HG02852 (cell line): ENCODE measurements at regions not wholly inside any gene's neighbourhood (a gene's known extent, or its start where the extent isn't known, plus 50 kb on each side); places are given as distances from the start of the nearest gene placed in this dataset.

ENCODE experiments used
- ATAC-seq: cut with Tn5 transposase; IDR thresholded peaks from one replicate; pipeline ENCODE4 v1.9.1; 2021; ENCODE audit warnings: mild to moderate bottlenecking, moderate library complexity; ENCODE audit not compliant: unreplicated experiment

- no peak for ATAC-seq
Measured at GRCh38 chr22:22080270-22080669, 97.7 kb upstream of the TOP3B start.

DNA sequence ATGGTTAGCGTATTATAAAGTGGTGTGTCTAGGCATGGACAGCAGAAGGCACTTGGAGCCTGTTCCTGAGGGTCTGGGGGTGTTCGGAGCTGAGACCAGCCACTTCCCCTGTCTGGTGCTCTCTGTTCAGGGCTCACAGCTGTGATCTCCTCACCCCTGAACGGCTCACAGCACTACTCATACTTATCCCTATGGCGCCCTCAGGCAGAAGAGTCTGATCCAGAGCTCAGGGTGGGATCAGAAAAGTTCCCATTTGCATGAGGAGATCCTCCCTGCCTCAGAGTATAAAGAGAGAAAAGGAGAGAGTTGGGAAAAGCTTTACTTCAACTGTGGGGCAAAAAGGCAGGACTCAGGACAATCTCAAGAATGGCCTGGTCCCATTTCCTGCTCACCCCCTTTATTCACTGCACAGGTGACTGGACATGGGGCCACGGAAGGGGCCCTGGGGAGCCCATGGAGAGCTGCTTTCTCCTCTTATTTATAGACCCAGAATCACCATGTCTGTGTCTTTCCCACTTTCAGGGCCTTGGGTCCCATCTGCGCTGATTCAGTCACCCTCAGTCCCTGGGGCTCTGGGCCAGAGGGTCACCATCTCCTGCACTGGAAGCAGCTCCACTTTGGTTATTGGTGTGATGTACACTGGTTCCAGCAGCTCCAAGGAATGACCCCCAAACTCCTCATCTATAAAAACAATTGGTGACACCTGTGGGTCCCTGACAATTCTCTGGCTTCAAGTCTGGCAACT, 97.0 kb upstream of the TOP3B start:
- no peak for ATAC-seq

GRCh38 chr22:22078329-22078728, 95.7 kb upstream of the TOP3B start:
- ATAC-seq, result no peak

GRCh38 chr22:22076932-22077703, 94.5 kb upstream of the TOP3B start:
- ATAC-seq, result no peak

GRCh38 chr22:22076361-22076760, 93.8 kb upstream of the TOP3B start:
- ATAC-seq, result no peak

GRCh38 chr22:22075382-22076163, 93.0 kb upstream of the TOP3B start:
- no peak for ATAC-seq

DNA sequence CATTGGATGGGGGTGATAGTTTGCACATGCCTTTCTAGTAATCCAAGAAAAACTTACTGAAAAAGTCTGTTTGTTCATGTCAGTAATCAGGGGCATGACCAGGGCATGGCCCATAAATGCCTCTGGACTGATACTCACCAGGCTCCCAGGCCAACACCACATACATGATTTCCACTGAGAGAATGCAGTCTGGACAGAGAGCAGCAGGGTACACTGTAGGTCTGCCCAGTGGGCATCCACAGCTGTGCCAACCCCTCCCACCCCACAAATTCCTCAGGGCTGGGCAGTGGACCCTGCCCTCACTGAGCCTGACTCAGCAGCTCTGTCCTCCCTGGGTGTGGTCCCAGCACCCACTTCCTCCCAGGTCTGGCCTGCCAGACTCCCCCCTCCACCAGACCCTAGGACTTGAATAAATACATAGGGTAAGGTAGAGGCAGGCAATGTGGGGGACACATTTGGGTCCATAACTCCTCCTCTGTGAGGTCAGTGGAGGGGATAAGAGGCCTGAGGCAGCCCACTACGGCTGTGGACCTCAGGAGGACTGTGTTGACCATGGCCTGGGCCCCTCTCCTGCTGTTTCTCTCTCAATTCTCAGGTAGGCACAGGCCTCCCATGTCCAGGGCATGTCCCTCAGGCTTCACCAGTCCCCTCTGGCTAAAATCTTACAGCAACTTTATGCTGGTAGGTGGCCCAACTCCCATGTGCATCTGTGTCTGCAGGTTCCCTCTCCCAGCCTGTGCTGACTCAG, 92.2 kb upstream of the TOP3B start:
- ATAC-seq, result no peak

DNA sequence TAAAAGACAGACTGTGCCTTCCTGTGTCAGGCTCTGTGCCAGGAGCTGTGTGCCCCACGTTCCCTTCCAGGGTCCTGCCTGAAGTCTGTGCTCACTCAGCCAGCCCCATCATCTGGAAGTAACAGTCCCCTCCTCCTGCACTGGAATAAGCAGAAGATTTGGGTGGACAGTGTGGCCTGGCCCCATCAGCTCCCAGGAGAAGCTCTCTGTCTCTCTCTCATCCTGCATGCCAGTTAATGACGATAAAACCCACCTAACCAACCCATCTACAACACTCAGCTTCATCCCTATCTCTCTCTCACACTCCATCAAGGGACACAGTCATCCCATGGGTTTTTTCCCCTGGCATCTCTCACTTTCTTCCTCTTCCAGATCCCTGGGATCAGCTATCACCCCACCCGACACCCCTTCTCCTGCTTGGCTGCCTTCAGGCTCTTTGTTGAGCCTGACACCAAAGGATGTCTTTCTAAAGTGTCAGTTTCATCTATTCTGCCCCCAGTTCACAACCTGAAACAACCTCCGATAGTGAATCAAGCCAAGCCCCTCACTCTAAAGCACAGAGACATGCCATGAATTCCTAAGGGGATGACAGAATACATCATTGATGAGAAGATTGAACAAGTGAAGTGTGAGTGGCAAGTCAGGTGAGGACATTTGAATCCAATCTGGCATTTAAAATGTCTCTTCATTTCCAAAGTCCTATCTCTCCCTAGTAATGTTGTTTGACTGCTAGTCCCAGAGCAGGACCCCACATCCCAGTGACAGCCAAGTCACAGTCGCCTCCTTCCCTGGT, 91.4 kb upstream of the TOP3B start:
- no peak for ATAC-seq

DNA sequence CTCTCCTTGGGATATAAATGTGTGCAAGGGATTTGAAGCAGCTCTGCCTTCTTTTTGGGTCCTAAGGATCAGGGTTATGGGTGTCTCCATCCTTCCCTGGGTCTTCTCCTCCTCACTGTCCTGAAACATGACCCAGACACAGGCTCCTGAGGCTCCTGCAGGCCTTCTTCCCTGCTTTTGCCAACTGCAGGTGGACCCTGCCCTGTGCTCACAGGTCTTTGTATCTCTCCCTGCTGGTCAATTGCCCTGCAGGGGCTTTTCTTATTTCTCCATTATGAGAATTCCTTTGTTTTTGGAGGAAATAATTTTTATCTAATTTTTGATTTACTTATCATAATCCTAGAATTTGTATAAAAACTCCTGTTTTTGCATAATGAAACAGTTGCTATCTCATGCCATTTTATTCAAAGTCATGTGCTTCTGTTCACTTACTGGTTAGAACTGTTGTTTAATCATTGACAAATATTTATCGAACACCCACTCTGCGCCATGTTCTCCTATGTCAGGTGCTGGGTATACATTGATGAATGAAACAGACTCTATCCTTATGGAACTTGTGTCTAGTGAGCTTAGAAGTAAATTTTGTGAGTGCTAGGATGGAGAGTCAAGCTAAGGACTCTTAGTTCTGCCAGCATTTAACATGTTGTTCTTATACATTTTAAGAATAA, 89.7 kb upstream of the TOP3B start:
- ATAC-seq, result no peak

- ATAC-seq, result no peak
Measured at GRCh38 chr22:22071455-22071854, 88.9 kb upstream of the TOP3B start.

DNA sequence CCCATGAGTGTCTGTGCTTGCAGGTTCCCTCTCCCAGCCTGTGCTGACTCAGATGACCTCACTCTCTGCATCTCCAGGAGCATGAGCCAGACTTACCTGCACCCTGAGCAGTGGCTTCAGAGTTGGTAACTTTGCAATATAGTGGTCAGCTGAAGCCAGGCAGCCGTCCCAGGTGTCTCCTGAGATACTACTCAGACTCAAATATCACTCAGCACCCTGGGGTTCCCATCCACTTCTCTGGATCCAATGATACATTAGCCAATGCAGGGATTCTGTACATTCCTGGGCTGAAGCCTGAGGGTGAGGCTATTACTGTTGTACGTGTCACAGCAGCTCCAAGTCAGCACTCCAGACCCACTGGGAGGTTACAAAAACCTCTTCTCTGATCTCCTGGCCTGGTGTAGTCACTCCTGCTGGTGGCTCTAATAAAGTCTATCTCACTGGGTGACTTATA, 87.8 kb upstream of the TOP3B start:
- ATAC-seq, result no peak

DNA sequence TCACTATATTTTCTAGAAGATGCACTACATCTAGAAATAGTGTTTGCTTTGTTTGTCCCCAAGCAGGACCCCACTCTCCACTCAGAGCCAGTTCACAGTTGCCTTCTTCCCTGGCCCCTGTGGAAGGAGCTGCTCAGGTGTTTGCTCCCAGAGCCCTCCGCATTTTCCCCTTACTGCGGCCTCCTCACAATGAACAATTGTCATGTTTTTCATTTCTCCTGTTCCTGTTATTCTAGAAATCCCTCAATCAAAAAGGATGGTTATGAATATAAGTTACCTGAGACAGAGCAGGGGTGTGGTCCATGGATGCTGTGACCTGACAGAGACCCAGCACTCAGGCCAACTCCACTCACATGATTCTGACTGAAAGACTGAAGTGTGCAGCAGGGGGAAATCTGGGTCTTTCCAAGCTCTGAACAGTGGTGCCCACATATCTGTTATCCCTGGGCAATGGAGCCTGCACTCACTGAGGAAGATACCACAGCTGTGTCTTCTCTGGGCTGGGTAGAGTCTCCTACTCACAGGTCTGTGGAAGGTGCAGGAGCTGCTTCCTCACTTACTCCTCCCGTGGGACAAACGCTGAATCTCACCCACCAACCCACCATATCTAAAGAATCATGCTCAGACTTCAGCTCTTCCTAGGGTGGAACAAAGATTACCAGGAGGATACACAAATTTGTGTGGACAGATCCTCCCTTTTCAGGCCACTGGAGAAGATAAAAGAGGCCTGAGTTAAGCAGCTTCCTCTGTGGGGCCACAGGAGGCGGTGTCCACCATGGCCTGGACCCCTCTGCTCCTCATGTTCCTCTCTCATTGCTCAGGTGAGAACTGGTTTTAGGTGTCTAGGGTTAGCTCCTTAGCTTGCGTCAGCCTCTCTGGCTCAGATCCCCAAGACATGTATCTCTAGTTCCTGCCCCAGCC, 87.1 kb upstream of the TOP3B start:
- ATAC-seq, result no peak

- no peak for ATAC-seq
Measured at GRCh38 chr22:22068657-22069056, 86.1 kb upstream of the TOP3B start.

DNA sequence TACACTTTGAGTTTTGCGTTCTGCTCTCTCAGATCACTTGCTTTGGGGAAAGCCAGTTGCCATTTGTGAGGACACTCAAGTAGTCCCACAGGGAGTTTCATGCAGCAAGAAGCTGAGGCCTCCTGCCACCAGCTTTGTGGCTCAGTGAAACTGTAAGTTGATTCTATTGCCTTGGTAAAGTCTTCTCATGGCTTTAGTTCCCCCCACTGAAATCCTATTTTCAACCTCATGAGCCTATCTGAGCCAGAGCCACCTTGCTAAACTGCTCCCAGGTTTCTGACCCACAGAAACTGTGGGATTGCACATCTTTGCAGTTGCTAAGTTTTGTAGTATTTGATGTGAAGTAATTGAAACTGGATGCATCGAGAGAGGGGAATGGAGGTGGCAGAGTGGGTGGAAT, 85.4 kb upstream of the TOP3B start:
- no peak for ATAC-seq

DNA sequence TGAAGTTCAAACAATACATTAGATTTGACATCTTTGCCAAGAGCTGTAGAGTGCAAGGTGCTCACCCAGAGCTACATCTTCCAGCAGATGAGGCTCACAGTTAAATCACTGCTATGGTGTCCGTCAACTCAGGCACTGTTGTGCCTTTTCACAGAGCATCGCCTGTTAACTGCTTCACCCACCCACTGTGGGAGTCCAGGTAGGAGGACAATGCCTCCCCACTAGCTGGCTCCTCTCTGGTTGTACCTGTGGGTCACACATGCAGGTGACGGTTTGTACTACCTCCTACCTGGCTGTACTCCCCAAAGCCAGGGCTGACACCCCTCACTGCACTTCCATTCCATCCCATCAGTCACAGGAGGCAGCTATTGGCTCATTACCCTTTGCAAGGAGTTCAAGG, 84.6 kb upstream of the TOP3B start:
- no peak for ATAC-seq

- ATAC-seq, result no peak
Measured at GRCh38 chr22:22064580-22064979, 82.0 kb upstream of the TOP3B start.

DNA sequence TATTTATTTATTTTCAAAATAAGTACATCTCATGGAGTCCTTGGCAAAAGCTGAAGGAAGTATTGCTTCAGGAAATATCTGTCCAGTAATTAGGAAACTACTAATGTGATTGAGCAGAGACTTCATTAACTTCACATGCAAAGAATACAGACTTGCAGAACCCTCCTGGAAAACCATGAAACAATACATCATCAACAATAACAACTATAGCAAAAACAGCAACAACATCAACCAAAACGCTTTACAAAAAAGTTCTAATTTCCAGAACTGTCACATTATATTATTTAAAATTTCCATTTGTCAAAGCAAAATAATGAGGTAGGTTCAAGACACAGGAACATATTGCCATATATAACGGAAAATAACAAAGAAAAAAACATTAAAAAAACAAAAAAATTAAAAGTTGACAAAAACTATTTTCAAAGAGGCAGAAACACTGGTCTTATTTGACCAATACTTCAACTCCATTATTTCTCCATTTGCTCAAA, 79.8 kb upstream of the TOP3B start:
- no peak for ATAC-seq
